Large intestine (tissue), 3 donors: ENCODE measurements at regions not wholly inside any gene's neighbourhood (a gene's known extent, or its start where the extent isn't known, plus 50 kb on each side); places are given as distances from the start of the nearest gene placed in this dataset.

Source experiments
- DNase-seq, 2 donors: peaks; one replicate each; pipeline versions ENCODE4 v3.0.0 to v3.0.0-alpha.2; 2013
- H3K27ac ChIP-seq: one replicate; pipeline ENCODE4 v1.5.1; 2013; ENCODE audit warnings: low read length
- H3K27me3 ChIP-seq: 2 replicates; pipeline ENCODE4 v1.6.1; 2013; ENCODE audit warnings: low read length; ENCODE audit not compliant: control insufficient read depth, insufficient read depth
- H3K36me3 ChIP-seq: 2 replicates; pipeline ENCODE4 v1.6.1; 2013; ENCODE audit warnings: low read length; ENCODE audit not compliant: control insufficient read depth, insufficient read depth
- H3K4me1 ChIP-seq: one replicate; pipeline ENCODE4 v1.6.1; 2013; ENCODE audit warnings: low read length; ENCODE audit not compliant: control insufficient read depth, insufficient read depth
- H3K4me3 ChIP-seq: one replicate; pipeline ENCODE4 v1.5.1; 2013; ENCODE audit warnings: low read length
- H3K9me3 ChIP-seq: one replicate; pipeline ENCODE4 v1.6.1; 2013; ENCODE audit warnings: mild to moderate bottlenecking, low read depth, low read length, moderate library complexity; ENCODE audit not compliant: control insufficient read depth
- WGBS: methylation state at CpG from one replicate; pipeline ENCODE4 v1.1.5; 2013; ENCODE audit warnings: low lambda C conversion rate; ENCODE audit not compliant: insufficient coverage; 5-methylcytosine and 5-hydroxymethylcytosine counted together

- no peaks in the 10 kb centered on the region for H3K4me1 ChIP-seq
- no peak overlapping the region for H3K27ac ChIP-seq
- H3K9me3 ChIP-seq = no peaks in the 10 kb centered on the region
- H3K36me3 ChIP-seq = no peaks in the 10 kb centered on the region
- no CpG with 5 or more reads among the region's 10 CpGs for WGBS
- peaks cover 6% of the 10 kb centered on the region for H3K27me3 ChIP-seq
- DNase-seq = peak in 1 of 2 donors; percentile 15
- no peak overlapping the region for H3K4me3 ChIP-seq
These were observed 190.9 kb downstream of the TJP1 start for GRCh38 chr15:29631076-29632070.

GRCh38 chr15:29624271-29624670, 198.0 kb downstream of the TJP1 start:
- H3K27ac ChIP-seq = no peak overlapping the region
- no peaks in the 10 kb centered on the region for H3K4me1 ChIP-seq
- no peaks in the 10 kb centered on the region for H3K9me3 ChIP-seq
- no peaks in the 10 kb centered on the region for H3K36me3 ChIP-seq
- no peak overlapping the region for H3K4me3 ChIP-seq
- H3K27me3 ChIP-seq = no peaks in the 10 kb centered on the region
- no peak for DNase-seq
- 100% methylated on average over 4 of the region's 8 CpGs for WGBS

GRCh38 chr15:29623116-29623639, 199.1 kb downstream of the TJP1 start:
- no peaks in the 10 kb centered on the region for H3K9me3 ChIP-seq
- H3K36me3 ChIP-seq = no peaks in the 10 kb centered on the region

GRCh38 chr15:29622637-29623036, 199.6 kb downstream of the TJP1 start:
- H3K9me3 ChIP-seq = no peaks in the 10 kb centered on the region
- H3K4me3 ChIP-seq = no peak overlapping the region
- H3K36me3 ChIP-seq = no peaks in the 10 kb centered on the region
- no peaks in the 10 kb centered on the region for H3K4me1 ChIP-seq
- no peak for DNase-seq
- no peaks in the 10 kb centered on the region for H3K27me3 ChIP-seq
- no CpG with 5 or more reads among the region's 7 CpGs for WGBS
- H3K27ac ChIP-seq = no peak overlapping the region

More at GRCh38 chr15:29623116-29623639, 199.1 kb downstream of the TJP1 start:
- H3K4me3 ChIP-seq = no peak overlapping the region
- H3K27ac ChIP-seq = no peak overlapping the region
- 90% methylated on average over 2 of the region's 6 CpGs for WGBS
- no peak for DNase-seq
- no peaks in the 10 kb centered on the region for H3K4me1 ChIP-seq
- H3K27me3 ChIP-seq = no peaks in the 10 kb centered on the region

GRCh38 chr15:29621616-29622015, 200.7 kb downstream of the TJP1 start:
- H3K27me3 ChIP-seq = no peaks in the 10 kb centered on the region
- no peaks in the 10 kb centered on the region for H3K9me3 ChIP-seq
- H3K27ac ChIP-seq = no peak overlapping the region
- H3K36me3 ChIP-seq = no peaks in the 10 kb centered on the region
- WGBS = 100% methylated on average over 1 of the region's 5 CpGs
- no peak for DNase-seq
- H3K4me1 ChIP-seq = no peaks in the 10 kb centered on the region
- H3K4me3 ChIP-seq = no peak overlapping the region

DNA sequence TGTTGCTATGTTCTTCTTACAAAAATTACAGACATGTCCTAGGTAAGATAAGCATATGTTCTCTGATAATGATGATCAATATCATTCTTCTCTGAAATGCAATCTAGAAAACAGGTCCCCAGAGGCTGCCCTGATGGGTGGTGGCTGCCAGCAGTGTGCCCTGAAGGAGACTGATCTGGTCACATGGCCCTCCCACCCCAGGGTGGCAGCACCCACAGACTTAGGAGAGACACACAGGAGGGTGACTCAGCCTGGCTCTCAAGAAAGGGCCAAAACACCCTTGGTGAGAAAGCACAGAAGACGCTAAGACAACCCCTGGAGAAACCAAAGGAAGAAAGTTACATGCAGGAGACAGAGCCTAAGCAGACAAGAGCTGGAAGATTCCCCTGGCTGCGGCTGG, 203.7 kb downstream of the TJP1 start:
- H3K27ac ChIP-seq = no peak overlapping the region
- H3K9me3 ChIP-seq = no peaks in the 10 kb centered on the region
- DNase-seq = no peak
- no peaks in the 10 kb centered on the region for H3K36me3 ChIP-seq
- H3K4me3 ChIP-seq = no peak overlapping the region
- H3K4me1 ChIP-seq = no peaks in the 10 kb centered on the region
- H3K27me3 ChIP-seq = no peaks in the 10 kb centered on the region
- WGBS = no CpG with 5 or more reads among the region's 2 CpGs

DNA sequence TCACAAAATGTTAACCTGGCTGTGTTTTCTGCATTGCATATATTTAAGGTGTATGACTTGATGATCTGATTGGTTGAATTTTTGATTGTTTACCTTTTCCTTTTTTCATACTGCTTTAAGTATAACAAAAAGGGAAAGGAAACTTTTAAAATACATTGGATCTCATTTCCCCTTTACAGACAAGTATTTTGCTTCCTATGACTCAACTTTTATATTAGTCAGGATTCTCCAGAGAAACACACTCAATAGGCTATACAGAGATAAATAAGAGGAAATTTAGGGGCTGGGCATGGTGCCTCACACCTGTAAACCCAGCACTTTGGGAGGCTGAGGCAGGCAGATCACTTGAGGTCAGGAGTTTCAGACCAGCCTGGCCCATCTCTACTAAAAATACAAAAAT, 205.8 kb downstream of the TJP1 start:
- no peaks in the 10 kb centered on the region for H3K9me3 ChIP-seq
- no peak for DNase-seq
- H3K4me3 ChIP-seq = no peak overlapping the region
- no peaks in the 10 kb centered on the region for H3K4me1 ChIP-seq
- no peaks in the 10 kb centered on the region for H3K36me3 ChIP-seq
- H3K27ac ChIP-seq = no peak overlapping the region
- no peaks in the 10 kb centered on the region for H3K27me3 ChIP-seq

- Histone ChIP-seq H3K4me3 (no peak overlapping the region), H3K36me3 (no peaks in the 10 kb centered on the region), H3K27me3 (no peaks in the 10 kb centered on the region), H3K27ac (no peak overlapping the region), H3K4me1 (no peaks in the 10 kb centered on the region), H3K9me3 (no peaks in the 10 kb centered on the region)
- WGBS = no CpG with 5 or more reads among the region's 4 CpGs
- no peak for DNase-seq
These were observed 206.5 kb downstream of the TJP1 start for GRCh38 chr15:29615791-29616190.

GRCh38 chr15:29613951-29614382, 208.3 kb downstream of the TJP1 start:
- WGBS = no CpG with 5 or more reads among the region's 16 CpGs
- no peak overlapping the region for H3K27ac ChIP-seq
- H3K9me3 ChIP-seq = no peaks in the 10 kb centered on the region
- H3K27me3 ChIP-seq = no peaks in the 10 kb centered on the region
- DNase-seq = no peak
- H3K4me1 ChIP-seq = no peaks in the 10 kb centered on the region
- no peak overlapping the region for H3K4me3 ChIP-seq
- no peaks in the 10 kb centered on the region for H3K36me3 ChIP-seq

DNA sequence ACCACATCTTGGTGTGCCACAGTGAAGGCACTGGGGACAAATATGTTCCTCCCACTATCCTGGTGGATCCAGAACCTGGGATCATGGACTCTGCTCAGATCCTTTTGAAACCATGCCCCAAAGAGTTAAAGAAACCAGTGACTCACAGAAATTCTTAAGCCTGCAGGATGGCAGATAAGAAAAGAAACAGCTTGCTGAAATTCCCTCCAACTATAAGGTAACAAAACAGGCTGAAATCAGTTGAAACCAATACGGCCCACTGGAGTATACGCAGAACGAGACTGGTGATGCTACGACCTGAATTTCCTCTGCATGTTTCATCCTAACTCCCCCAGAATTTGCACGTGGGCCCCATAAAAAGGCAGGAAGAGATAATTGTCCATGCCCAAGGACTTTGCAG, 209.6 kb downstream of the TJP1 start:
- Histone ChIP-seq H3K36me3 (no peaks in the 10 kb centered on the region), H3K9me3 (no peaks in the 10 kb centered on the region), H3K4me3 (no peak overlapping the region), H3K27me3 (no peaks in the 10 kb centered on the region), H3K4me1 (no peaks in the 10 kb centered on the region), H3K27ac (no peak overlapping the region)
- WGBS = no CpG with 5 or more reads among the region's 5 CpGs
- no peak for DNase-seq
